HG02588 (cell line): ENCODE measurements at regions not wholly inside any gene's neighbourhood (a gene's known extent, or its start where the extent isn't known, plus 50 kb on each side); places are given as distances from the start of the nearest gene placed in this dataset.

Source experiments
- ATAC-seq: cut with Tn5 transposase; IDR thresholded peaks from one replicate; pipeline ENCODE4 v1.9.1; 2021; ENCODE audit warnings: mild to moderate bottlenecking, moderate library complexity; ENCODE audit not compliant: unreplicated experiment

DNA sequence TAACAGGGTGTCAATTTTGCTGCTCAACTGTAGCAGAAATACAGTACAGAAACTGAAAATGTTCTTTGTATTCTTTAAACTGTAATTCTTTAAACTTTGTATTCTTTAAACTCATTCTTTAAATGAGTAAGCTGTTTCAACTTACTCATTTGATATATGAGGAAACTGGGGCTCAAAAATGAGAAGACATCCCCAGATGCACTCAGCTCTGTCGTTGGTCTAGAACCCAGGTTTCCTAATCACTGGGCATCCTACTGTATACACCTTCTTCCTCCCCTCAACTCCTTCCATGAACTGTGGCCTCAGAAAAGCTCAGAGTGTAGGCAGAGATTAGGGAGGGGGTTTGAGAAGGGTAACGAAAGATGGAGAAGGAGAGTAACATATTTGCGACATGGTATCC is 136.5 kb upstream of the MAST4 start:
- ATAC-seq, result no peak

DNA sequence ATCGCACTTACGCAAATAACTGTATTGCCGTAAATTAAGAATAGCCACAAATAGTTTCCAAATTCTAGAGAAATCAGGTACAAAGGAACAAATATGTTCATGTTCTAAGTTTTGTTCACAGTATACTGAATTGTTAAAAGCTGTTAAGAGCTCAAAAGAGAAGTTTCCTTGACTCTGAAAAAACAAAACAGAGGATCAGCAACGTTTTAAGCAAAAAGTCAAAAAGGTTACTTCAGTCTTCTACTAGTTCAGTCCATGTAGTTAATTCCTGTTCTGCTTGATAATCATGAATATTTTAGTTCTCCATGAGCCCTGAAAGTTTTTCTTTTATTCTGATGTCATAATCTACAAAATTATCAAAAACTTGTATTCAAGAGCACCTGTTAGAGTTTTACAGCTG is 128.6 kb upstream of the MAST4 start:
- no peak for ATAC-seq

DNA sequence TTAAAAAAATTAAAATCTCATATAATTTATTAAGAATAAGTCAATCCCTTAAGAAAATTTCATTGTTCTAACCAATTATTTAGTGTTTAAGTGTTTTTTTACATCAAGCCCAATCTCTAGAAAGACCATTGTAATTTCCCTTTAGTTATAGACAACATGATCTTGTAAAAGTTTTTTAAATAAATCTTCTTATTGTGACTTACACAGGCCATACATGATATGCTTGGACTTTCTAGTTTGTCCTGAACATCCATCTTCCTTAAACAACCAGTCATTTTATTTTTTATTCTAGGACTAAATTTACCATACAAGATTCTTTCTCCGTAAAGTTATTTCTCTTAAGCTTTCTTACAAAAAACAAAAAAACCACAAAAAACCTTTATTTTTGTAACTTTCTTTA is 126.5 kb upstream of the MAST4 start:
- no peak for ATAC-seq

DNA sequence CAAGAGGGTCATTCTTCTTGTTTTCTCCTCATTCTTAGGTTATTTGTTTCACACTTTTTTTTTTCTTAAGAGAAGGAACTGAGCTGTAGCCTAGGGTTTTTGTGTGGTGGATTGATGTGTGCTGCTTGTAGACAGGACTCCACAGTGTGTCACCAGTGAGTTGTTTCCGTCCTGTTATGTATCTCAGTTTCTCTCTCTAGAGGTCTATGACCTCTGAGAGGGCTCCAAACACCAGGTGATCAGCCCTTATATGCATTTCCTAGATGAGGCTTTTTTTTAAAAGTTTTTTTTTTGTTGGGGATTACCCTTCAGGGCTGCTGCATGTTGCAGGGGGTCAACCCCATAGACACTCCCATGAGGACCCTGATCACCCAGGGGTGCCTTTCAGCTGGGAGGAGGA is 124.2 kb upstream of the MAST4 start:
- no peak for ATAC-seq

DNA sequence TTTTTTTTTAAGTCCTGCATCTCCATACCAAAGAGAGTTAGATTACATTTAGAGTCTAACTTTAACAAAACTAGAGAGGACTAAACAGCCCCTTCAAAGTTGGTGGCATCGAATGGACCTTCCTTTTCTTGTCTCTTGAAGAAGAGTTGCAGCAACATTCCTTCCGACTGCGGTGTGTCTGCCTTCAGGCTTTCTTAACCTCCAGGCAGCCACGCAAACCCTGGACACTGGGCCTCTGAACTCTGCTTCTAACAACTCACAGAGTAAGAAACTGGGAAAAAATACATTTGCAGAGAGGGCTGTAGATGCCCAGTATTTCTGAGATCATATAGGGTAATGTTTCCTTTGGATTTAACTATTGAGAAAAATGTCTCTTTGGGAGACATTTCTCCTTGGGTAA is 120.5 kb upstream of the MAST4 start:
- no peak for ATAC-seq

DNA sequence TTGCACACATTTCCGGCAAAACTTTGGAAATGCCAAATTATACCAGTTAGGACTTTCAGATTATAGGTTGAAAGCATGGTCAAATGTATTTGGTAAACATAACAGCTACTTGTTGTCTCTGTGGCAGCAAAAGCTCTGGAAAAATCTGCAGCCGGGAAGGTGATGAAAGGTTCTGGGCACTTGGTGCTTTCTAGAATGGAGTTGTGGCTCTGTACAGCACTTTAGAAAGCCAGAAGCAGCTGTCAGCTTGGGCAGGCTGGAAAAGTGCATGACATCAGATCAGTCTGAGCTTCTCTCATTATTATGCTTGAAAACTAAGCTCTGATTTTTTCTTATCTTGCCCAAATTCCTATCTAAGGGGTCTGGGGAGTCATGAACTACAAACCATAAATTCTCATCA is 118.6 kb upstream of the MAST4 start:
- no peak for ATAC-seq

DNA sequence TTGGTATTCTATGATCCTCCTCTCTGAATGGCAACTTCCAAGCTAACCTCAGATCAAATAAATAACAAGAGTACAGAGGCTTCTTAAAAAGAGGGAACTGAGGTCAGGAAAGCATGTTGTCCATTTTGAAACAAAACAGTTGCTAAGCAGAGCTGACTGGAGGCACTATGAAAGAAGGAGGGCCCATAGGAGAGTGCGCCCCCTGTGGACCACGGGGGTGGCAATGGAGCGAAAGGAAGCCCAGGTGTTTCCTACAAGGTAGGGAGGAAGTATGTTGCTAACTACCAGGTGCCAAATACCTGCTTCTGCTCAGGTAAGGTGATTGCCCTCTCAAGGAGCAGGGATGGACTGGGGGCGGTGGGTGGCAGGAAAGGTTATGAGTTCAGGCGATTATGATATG is 101.8 kb upstream of the MAST4 start:
- ATAC-seq, result no peak

DNA sequence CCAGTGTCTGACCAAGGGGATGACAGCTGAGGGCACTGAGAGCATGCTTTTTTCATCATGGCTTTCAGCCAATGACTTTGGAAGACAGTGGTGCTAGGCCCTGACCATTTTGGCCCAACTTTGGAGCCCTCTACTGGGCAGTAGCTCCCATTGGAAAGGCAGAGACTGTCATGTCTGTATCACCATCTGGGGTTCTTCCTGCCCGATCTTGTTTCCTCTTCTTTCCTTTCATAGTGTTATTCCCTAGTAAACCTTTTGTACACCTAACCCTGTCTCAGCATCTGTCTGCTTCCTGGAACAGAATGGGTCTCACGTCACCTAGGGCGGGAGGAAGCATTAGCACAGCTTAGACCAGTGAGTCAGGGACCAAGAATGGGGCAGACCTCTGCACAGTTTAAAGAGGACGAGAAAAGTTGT is 97.4 kb upstream of the MAST4 start:
- no peak for ATAC-seq

DNA sequence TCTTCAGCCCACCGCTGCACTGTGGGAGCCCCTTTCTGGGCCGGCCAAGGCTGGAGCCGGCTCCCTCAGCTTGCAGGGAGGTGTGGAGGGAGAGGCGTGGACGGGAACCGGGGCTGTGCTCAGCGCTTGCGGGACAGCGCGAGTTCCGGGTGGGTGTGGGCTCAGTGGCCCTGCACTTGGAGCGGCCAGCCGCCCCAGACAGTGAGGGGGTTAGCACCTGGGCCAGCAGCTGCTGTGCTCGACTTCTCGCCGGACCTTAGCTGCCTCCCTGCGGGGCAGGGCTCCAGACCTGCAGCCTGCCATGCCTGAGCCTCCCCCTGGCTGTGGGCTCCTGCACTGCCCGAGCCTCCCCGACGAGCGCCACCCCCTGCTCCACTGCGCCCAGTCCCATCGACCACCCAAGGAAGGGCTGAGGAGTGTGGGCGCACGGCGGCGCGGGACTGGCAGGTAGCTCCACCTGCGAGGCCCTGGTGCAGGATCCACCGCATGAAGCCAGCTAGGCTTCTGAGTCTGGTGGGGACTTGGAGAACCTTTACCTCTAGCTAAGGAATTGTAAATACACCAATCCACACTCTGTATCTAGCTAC is 92.9 kb upstream of the MAST4 start:
- ATAC-seq, result no peak

DNA sequence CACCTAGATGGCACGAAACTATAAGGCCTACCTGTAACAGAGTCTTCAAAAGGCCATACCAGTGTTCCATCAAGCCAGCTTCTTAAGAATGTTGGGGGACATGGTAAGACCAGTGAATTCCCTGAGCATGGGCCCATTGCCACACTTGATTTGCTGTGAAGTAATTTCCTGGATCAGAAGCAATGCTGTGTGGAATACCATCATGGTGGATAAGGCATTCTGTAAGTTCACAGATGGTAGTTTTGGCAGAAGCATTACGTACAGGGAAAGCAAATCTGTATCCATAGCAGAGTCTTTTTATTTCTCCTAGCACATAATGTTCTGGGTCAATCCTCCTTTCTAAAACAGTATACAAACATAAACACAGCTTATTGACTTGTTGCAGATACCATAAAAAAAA is 89.1 kb upstream of the MAST4 start:
- ATAC-seq, result no peak

DNA sequence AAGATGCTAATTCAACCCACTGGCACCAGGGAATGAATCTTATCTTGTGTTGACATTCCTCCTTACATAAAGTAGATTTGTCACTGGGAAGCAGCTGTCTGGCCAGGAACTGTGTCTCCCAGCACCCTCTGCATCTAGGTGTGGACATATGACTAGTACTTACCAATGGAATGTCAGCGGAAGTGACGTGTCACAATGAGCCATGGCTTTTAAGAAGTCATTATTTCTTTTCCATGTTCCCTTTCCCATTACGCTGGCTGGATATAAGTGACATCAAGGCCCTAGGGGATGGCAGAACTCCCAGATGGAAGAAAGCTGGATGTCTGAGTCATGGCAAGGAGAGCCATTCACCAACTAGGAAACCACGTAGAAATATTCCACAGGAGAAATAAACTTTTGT is 84.7 kb upstream of the MAST4 start:
- no peak for ATAC-seq

DNA sequence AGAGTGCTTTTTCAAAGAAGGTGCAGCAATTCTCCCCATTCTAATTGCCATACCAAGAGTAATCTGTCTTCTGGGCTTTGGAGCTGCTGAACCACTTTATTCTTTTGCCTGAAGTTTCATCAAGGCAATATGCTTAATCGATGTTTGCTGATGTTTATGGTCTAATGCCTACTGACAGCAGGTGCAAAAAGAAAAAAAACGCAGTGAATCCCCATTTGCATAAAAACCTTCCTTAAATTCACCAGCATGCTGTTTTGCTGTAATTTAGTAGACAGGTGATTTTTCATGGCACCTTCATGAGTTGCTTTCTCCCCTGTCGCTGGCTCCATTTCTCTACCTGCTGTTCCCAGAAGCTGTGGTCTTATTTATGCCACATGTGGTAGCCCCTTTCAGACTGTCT is 83.1 kb upstream of the MAST4 start:
- ATAC-seq, result no peak

DNA sequence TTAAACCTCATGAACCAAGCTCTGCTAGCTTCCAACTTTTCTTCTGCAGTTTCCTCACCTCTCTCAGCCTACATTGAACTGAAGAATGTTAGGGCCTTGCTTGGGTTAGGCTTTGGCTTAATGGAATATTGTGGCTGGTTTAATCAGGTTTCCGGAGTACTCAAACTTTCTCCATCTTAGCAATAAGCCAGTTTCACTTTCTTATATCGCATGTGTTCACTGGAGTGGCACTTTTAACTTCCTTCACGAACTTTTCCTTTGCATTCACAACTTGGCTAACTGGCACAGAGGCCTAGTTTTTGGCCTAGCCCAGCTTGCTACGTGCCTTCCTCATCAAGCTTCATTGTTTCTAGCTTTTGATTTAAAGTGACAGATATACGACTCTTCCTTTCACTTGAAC is 81.0 kb upstream of the MAST4 start:
- ATAC-seq, result no peak

DNA sequence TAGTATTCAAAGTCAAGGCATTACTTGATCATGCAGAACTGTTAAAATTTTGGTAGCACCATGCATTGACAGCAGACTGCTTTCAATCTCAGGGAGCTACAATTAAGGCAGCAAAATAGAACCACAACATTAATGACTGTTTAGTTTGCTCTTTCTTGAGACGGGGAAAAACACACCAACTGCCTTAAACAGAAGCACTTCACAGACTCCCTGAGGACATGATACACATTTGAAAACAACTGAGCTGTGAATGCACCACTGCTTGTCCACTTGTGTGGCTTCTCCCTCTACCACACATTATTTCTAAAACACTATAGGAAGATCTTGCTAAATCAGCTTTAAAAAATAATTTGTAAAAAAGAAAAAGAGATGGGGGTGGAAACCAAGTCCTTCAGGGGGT is 79.6 kb upstream of the MAST4 start:
- no peak for ATAC-seq

DNA sequence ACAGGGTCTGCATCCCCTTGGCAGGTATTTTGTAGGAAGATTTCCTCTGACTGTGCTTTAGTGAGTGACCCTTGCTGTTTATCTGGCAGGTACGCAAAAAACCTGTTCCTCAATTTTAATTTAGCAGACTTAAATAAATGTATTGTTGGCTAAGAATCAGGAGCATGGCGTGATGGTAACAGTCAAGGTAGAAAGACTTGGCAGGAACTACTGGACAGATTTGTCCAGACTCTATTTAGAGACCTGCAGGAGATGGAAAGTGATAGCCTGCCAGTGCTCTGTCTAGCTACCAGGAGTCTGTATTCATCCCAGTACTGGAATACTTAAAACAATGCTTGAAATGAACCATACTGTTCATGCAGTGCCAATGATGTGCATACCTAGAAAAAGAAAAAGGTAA is 78.8 kb upstream of the MAST4 start:
- no peak for ATAC-seq

DNA sequence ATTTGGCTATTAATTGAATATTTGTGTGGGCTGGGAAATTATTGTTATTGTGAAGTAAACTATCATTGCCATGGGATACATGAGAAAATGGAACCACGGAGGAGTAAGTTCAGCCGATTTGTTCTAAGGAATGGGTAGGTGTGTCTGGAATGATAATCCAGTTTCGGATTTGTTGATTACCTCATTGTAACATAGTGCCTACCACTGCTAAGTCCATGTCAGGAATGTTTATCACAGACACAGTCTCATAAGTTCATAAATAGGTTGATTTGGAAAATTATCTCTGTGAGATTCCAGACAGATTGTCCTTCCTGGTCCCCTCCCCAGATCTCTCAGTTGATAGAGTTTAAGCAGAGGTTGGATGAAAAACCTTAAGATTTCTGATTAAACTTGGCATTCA is 78.1 kb upstream of the MAST4 start:
- no peak for ATAC-seq

DNA sequence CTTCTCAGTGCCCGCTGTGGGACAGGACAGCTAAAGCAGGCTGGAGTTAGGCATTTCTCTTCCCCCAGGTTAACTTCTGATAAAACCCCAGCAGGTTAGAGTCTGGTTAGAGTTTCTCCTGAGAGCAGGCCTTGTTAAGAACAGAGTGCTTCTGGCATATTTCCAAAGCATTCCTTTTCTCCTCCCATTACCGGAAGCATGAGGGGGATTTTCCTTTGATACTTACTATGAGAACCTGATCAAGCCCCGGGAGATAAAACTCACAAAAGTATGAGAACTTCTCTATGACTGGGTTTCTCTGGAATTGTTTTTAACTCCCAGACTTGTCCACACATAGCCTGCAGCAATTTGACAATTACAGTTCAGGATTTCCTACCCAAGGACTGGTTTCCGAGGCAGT is 77.4 kb upstream of the MAST4 start:
- ATAC-seq, result no peak

DNA sequence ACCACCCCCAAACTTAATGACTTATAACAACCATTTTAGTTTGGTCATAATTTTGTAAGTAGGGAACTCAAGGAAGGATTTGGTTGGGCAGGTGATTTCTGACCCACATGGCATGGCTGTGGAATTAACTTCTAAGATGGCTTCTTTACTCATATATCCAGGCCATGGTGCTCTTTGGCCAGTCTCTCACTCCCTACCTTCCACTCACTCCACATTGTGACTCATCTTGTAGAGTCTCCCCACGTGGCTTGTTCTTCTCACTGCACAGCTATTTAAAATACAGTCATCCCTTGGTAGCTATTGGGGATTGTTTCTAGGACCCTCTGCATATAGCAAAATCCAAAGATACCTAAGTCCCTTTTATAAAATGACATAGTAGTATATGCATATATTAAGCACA is 76.6 kb upstream of the MAST4 start:
- ATAC-seq, result no peak

DNA sequence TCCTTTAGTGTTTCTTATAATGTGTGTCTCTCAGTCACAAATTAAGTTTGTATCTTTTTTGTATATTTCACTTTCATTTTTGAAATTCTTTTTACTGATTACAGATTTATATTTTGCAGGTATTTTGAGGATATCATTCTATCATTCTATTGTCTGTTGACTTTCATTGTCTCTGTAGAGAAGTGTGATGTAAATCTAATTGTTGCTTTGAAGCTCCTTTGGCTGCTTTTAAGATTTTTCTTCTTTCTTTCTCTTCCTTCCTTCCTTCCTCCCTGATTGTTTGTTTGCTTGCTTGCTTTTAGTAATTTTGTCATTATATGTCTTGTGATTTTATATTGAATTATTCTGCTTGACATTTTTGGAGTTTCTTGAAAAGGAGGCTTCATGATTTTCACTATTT is 75.3 kb upstream of the MAST4 start:
- ATAC-seq, result no peak

DNA sequence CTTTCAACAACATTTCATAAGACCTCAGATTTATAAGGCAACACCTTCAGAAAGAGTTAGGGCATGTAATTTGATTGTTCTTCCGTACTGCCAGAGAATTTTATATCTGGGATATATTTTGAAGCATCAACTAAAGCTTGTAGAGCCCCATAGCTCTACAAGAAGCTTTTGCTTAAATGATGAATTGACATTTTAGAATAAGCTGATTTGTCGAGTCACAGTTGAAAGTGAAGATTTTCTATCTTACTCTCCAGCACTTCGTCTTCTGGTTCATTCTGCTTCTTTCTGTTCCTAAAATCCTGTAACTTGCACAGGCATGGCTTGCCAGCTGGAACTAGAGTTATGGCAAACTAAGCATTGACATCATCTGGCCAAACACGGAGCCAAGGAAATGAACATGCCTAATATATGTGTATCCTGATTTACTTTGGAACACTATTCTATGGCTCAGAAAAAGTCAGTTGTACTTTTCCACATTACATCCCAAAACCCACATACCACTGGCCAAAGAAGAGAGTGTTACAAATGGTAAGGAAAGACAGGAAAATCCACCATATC is 68.6 kb upstream of the MAST4 start:
- no peak for ATAC-seq

DNA sequence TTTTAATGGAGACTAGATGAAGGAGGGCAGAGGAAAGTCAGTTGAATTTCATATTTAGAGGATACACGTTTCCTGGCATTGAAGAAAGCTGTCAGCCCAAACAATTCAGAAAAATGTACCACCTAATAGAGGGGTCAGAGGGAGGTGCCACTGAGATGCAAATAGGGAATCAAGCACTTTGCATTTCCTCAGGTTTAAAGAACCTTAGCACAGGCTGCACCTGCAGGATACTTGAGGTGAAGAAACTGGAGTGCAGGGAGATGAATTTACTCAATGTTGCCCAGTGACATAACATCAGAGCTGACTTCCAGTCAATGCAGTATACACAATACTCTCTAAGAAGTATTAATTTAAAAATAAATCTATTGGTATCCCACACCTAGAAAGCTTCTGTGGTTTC is 67.0 kb upstream of the MAST4 start:
- ATAC-seq, result no peak

DNA sequence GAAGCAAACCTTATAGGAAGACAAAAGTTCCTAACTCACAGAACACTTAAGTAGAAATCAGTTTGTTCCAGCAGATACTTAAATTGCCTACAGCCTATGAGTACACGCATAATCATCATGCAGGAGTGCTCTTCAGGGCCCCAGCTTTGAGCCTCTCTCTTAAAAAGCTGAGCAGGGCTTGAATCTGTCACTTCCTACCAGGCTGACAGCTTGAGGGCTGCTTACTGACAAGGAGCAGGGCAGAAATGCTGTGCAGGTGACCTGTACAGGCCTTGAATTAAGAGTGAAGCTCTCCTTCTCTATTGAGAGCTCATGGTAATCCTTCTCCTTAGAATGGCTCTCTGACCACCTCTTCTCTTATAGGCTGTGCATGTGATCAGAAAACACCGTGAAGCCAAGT is 66.5 kb upstream of the MAST4 start:
- no peak for ATAC-seq

DNA sequence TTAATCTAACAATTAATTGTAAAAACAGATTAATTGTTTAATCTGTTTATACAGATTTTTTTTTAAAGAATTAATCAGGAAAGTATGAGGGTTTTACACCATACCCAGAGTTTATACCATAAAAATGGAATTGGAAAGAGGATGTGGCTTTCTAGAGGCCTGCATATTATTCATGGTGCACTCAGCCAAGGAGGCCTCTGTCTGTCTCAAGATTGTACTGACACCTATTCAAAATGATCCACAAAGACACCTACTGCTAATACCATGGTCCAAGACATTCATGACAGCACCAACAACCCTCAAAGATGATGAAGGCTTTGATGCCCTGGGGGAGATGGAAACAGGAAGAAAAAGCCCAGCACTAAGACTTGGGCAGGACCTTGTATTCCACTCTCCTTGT is 58.1 kb upstream of the MAST4 start:
- ATAC-seq, result no peak

DNA sequence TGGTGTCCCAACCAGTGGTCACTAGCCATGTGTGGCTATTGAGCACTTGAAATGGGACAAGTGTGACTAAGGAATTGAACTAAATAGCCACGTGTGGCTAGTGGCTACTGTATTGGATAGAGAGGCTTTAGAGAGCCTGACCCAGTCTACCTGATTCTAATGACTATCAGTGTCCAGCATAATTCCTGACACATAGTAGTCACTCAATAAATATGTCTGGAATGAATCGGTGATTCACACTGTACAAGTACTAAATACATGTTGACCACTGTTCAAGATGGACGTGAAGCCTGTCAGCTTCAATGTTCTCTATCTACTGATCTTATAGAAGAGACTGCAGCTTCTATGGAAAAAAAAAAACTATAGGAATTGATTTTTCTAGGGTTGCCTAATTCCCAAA is 57.7 kb upstream of the MAST4 start:
- no peak for ATAC-seq
